HEK293 (cell line): ENCODE measurements at regions not wholly inside any gene's neighbourhood (a gene's known extent, or its start where the extent isn't known, plus 50 kb on each side); places are given as distances from the start of the nearest gene placed in this dataset.
A peak's percentile ranks its signal among the peaks of the same experiment; 100 is the strongest.

Source experiments
- GLIS2 ChIP-seq: fragments of 450-650 bp; formaldehyde crosslinking; IDR thresholded peaks from 2 replicates; pipeline ENCODE4 v1.5.1; 2016; ENCODE audit warnings: missing biosample characterization, missing genetic modification characterization
- SCRT1 ChIP-seq: fragments of 450-650 bp; formaldehyde crosslinking; IDR thresholded peaks from 2 replicates; pipeline ENCODE4 v1.5.1; 2016; ENCODE audit warnings: missing biosample characterization, missing genetic modification characterization, borderline replicate concordance
- SP3 ChIP-seq: fragments of 450-650 bp; formaldehyde crosslinking; IDR thresholded peaks from 2 replicates; pipeline ENCODE4 v1.5.1; 2016; ENCODE audit warnings: missing biosample characterization, missing genetic modification characterization
- SP7 ChIP-seq: fragments of 450-650 bp; formaldehyde crosslinking; IDR thresholded peaks from 2 replicates; pipeline ENCODE4 v1.5.1; 2016; ENCODE audit warnings: missing biosample characterization, missing genetic modification characterization
- YY2 ChIP-seq: fragments of 450-650 bp; formaldehyde crosslinking; IDR thresholded peaks from 2 replicates; pipeline ENCODE4 v1.5.1; 2016; ENCODE audit warnings: missing biosample characterization, missing genetic modification characterization
- ZBTB17 ChIP-seq: fragments of 450-650 bp; formaldehyde crosslinking; IDR thresholded peaks from 2 replicates; pipeline ENCODE4 v1.5.1; 2016; ENCODE audit warnings: missing biosample characterization, missing genetic modification characterization
- ZBTB8A ChIP-seq: fragments of 450-650 bp; formaldehyde crosslinking; IDR thresholded peaks from 2 replicates; pipeline ENCODE4 v1.5.1; 2016; ENCODE audit warnings: missing biosample characterization, missing genetic modification characterization
- ZFP41 ChIP-seq: fragments of 450-650 bp; formaldehyde crosslinking; IDR thresholded peaks from 2 replicates; pipeline ENCODE4 v1.5.1; 2016; ENCODE audit warnings: missing biosample characterization, missing genetic modification characterization, borderline replicate concordance
- ZNF211 ChIP-seq: fragments of 450-650 bp; formaldehyde crosslinking; IDR thresholded peaks from 2 replicates; pipeline ENCODE4 v1.5.1; 2016; ENCODE audit warnings: low read depth, missing biosample characterization, missing genetic modification characterization
- ZNF223 ChIP-seq: fragments of 450-650 bp; formaldehyde crosslinking; IDR thresholded peaks from 2 replicates; pipeline ENCODE4 v1.5.1; 2016; ENCODE audit warnings: missing biosample characterization, missing genetic modification characterization
- ZNF292 ChIP-seq: fragments of 450-650 bp; formaldehyde crosslinking; IDR thresholded peaks from 2 replicates; pipeline ENCODE4 v1.5.1; 2016; ENCODE audit warnings: low read depth, missing biosample characterization, missing genetic modification characterization, borderline replicate concordance
- ZNF423 ChIP-seq: fragments of 450-650 bp; formaldehyde crosslinking; IDR thresholded peaks from 2 replicates; pipeline ENCODE4 v1.5.1; 2016; ENCODE audit warnings: missing biosample characterization, missing genetic modification characterization
- ZNF777 ChIP-seq: fragments of 450-650 bp; formaldehyde crosslinking; IDR thresholded peaks from 2 replicates; pipeline ENCODE4 v1.5.1; 2017; ENCODE audit warnings: missing biosample characterization, missing genetic modification characterization, borderline replicate concordance
- ZNF837 ChIP-seq: fragments of 450-650 bp; formaldehyde crosslinking; IDR thresholded peaks from 2 replicates; pipeline ENCODE4 v1.5.1; 2016; ENCODE audit warnings: missing biosample characterization, missing genetic modification characterization
- ZSCAN23 ChIP-seq: fragments of 450-650 bp; formaldehyde crosslinking; IDR thresholded peaks from 2 replicates; pipeline ENCODE4 v1.5.1; 2016; ENCODE audit warnings: missing biosample characterization, missing genetic modification characterization
- TF ChIP-seq, protein P1 (sequence below): fragments of 450-650 bp; IDR thresholded peaks from 2 replicates; pipeline ENCODE4 v1.5.1; 2018; ENCODE audit warnings: missing biosample characterization, missing genetic modification characterization
- TF ChIP-seq, protein P2 (sequence below): fragments of 450-650 bp; formaldehyde crosslinking; conservative IDR thresholded peaks from 2 replicates; pipeline ENCODE4 v1.5.1; 2016; ENCODE audit warnings: low read depth, missing biosample characterization, missing genetic modification characterization
- TF ChIP-seq, protein P3 (sequence below): fragments of 450-650 bp; formaldehyde crosslinking; IDR thresholded peaks from 2 replicates; pipeline ENCODE4 v1.5.1; 2017; ENCODE audit warnings: missing biosample characterization, missing genetic modification characterization
- TF ChIP-seq, protein P4 (sequence below): fragments of 450-650 bp; formaldehyde crosslinking; conservative IDR thresholded peaks from 2 replicates; pipeline ENCODE4 v1.5.1; 2016; ENCODE audit warnings: low read depth, missing biosample characterization, missing genetic modification characterization

DNA sequence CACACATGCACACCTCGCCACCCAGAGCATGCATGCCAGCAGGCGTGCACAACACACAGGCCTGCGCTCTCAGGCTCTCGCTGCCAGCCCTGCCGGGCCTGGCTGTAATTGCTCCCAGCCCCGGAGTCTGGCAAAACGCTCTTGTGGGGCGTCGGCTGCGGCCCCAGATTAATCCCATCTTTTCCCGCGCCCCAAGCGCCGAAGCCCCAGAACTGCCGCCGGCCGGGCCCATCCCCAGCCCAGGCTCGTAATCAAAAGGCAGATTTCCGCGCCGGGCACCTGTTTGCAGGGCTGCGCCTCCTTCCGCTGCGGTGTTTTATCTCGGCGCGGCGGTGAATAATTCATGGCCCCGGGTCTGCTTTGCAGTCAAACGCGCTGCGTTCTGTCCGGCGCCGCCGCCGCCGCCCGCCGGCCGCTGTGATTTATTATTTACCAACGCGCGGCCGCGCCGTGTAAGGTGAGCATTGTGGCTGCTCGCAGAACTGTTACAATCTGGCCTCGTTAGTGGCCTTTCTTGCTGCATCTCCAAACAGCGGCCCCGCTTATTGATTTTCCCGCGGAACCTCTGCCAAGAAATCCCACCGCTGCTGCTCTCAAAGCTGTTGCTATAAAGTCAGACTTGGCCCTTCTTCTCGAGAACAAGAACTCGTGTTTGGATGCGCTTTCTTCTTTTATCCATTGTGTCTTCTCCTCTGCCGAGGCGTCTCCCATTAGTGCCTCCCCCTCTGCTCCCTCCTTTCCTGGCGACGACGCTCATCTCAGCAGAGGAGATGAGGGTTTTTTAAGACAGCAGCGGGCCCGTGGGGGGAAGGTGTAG is 126.1 kb downstream of the IRX5 start (continued):
- TF ChIP-seq, protein P1, sequence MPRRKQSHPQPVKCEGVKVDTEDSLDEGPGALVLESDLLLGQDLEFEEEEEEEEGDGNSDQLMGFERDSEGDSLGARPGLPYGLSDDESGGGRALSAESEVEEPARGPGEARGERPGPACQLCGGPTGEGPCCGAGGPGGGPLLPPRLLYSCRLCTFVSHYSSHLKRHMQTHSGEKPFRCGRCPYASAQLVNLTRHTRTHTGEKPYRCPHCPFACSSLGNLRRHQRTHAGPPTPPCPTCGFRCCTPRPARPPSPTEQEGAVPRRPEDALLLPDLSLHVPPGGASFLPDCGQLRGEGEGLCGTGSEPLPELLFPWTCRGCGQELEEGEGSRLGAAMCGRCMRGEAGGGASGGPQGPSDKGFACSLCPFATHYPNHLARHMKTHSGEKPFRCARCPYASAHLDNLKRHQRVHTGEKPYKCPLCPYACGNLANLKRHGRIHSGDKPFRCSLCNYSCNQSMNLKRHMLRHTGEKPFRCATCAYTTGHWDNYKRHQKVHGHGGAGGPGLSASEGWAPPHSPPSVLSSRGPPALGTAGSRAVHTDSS (tag by site-specific recombination), result no peak
- TF ChIP-seq, protein P2, sequence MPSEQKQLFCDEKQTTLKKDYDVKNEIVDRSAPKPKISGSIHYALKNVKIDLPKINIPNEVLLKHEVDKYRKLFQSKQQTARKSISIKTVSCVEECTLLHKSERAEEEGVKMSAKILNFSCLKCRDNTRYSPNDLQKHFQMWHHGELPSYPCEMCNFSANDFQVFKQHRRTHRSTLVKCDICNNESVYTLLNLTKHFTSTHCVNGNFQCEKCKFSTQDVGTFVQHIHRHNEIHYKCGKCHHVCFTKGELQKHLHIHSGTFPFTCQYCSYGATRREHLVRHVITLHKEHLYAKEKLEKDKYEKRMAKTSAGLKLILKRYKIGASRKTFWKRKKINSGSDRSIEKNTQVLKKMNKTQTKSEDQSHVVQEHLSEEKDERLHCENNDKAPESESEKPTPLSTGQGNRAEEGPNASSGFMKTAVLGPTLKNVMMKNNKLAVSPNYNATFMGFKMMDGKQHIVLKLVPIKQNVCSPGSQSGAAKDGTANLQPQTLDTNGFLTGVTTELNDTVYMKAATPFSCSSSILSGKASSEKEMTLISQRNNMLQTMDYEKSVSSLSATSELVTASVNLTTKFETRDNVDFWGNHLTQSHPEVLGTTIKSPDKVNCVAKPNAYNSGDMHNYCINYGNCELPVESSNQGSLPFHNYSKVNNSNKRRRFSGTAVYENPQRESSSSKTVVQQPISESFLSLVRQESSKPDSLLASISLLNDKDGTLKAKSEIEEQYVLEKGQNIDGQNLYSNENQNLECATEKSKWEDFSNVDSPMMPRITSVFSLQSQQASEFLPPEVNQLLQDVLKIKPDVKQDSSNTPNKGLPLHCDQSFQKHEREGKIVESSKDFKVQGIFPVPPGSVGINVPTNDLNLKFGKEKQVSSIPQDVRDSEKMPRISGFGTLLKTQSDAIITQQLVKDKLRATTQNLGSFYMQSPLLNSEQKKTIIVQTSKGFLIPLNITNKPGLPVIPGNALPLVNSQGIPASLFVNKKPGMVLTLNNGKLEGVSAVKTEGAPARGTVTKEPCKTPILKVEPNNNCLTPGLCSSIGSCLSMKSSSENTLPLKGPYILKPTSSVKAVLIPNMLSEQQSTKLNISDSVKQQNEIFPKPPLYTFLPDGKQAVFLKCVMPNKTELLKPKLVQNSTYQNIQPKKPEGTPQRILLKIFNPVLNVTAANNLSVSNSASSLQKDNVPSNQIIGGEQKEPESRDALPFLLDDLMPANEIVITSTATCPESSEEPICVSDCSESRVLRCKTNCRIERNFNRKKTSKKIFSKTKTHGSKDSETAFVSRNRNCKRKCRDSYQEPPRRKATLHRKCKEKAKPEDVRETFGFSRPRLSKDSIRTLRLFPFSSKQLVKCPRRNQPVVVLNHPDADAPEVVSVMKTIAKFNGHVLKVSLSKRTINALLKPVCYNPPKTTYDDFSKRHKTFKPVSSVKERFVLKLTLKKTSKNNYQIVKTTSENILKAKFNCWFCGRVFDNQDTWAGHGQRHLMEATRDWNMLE, result no peak
- TF ChIP-seq ZBTB17 (no peak), ZNF423 (tag by site-specific recombination) (no peak), ZNF211 (no peak), SP7 (0 out of 2 replicates have a peak, but pooled peaks have one; percentile 37), ZFP41 (tag by site-specific recombination) (no peak), ZNF223 (tag by site-specific recombination) (no peak), SCRT1 (peak; percentile 64; the same call in 1 of the 2 replicates), ZBTB8A (tag by site-specific recombination) (peak; percentile 48), ZNF777 (tag by site-specific recombination) (no peak), SP3 (tag by site-specific recombination) (no peak), ZNF837 (tag by site-specific recombination) (no peak), ZNF292 (no peak), ZSCAN23 (no peak), GLIS2 (no peak), YY2 (tag by site-specific recombination) (no peak)
- TF ChIP-seq, protein P3, sequence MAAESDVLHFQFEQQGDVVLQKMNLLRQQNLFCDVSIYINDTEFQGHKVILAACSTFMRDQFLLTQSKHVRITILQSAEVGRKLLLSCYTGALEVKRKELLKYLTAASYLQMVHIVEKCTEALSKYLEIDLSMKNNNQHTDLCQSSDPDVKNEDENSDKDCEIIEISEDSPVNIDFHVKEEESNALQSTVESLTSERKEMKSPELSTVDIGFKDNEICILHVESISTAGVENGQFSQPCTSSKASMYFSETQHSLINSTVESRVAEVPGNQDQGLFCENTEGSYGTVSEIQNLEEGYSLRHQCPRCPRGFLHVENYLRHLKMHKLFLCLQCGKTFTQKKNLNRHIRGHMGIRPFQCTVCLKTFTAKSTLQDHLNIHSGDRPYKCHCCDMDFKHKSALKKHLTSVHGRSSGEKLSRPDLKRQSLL (tag by site-specific recombination), result no peak
- TF ChIP-seq, protein P4, sequence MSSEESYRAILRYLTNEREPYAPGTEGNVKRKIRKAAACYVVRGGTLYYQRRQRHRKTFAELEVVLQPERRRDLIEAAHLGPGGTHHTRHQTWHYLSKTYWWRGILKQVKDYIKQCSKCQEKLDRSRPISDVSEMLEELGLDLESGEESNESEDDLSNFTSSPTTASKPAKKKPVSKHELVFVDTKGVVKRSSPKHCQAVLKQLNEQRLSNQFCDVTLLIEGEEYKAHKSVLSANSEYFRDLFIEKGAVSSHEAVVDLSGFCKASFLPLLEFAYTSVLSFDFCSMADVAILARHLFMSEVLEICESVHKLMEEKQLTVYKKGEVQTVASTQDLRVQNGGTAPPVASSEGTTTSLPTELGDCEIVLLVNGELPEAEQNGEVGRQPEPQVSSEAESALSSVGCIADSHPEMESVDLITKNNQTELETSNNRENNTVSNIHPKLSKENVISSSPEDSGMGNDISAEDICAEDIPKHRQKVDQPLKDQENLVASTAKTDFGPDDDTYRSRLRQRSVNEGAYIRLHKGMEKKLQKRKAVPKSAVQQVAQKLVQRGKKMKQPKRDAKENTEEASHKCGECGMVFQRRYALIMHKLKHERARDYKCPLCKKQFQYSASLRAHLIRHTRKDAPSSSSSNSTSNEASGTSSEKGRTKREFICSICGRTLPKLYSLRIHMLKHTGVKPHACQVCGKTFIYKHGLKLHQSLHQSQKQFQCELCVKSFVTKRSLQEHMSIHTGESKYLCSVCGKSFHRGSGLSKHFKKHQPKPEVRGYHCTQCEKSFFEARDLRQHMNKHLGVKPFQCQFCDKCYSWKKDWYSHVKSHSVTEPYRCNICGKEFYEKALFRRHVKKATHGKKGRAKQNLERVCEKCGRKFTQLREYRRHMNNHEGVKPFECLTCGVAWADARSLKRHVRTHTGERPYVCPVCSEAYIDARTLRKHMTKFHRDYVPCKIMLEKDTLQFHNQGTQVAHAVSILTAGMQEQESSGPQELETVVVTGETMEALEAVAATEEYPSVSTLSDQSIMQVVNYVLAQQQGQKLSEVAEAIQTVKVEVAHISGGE (tag by site-specific recombination), result no peak
